ENCODE measurements at regions not wholly inside any gene's neighbourhood (a gene's known extent, or its start where the extent isn't known, plus 50 kb on each side); places are given as distances from the start of the nearest gene placed in this dataset.

DNA sequence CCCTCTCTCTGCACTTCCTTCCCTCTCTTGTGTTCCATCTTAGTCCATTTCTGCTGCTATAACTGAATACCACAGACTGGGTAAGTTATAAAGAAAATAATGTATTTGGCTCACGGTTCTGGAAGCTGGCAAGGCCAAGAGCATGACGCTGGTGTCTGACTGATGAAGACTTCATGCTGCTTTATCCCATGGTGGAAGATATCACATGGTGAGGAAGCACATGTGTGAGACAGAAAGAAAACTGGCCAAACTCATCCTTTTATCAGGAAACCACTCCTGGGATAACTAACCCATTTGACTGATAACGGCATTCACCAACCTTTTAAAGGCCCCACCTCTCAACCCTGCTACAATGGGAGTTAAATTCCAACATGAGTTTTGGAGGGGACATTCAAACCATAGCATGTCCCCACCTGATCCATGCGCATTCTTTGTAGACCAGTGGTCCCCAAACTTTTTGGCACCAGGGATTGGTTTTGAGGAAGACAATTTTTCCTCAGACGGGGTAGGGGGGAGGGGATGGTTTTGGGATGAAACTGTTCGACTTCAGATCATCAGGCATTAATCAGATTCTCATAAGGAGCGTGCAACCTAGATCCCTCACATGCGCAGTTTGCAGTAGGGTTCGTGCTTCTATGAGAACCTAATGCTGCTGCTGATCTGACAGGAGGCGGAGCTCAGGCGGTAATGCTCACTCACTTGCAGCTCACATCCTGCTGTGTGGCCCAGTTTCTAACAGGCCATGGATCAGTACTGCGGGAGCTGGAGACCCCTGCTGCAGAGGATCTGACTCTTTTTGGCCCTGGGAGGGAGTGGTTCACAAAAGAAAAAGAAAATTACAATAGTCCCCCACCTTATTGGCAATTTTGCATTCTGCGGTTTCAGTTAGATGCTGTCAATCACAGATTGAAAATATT is 61.6 kb upstream of the SMOX start:
- no peak overlapping the region for H3K4me3 ChIP-seq (ENCODE audit: low read length)
- no peak for DNase-seq (ENCODE audit: low read depth)
- TF ChIP-seq, protein P1, sequence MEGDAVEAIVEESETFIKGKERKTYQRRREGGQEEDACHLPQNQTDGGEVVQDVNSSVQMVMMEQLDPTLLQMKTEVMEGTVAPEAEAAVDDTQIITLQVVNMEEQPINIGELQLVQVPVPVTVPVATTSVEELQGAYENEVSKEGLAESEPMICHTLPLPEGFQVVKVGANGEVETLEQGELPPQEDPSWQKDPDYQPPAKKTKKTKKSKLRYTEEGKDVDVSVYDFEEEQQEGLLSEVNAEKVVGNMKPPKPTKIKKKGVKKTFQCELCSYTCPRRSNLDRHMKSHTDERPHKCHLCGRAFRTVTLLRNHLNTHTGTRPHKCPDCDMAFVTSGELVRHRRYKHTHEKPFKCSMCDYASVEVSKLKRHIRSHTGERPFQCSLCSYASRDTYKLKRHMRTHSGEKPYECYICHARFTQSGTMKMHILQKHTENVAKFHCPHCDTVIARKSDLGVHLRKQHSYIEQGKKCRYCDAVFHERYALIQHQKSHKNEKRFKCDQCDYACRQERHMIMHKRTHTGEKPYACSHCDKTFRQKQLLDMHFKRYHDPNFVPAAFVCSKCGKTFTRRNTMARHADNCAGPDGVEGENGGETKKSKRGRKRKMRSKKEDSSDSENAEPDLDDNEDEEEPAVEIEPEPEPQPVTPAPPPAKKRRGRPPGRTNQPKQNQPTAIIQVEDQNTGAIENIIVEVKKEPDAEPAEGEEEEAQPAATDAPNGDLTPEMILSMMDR (IDR thresholded peaks at IDR 0.05; ENCODE audit: insufficient read depth, low read depth, low read length, missing control alignments) = no peak

DNA sequence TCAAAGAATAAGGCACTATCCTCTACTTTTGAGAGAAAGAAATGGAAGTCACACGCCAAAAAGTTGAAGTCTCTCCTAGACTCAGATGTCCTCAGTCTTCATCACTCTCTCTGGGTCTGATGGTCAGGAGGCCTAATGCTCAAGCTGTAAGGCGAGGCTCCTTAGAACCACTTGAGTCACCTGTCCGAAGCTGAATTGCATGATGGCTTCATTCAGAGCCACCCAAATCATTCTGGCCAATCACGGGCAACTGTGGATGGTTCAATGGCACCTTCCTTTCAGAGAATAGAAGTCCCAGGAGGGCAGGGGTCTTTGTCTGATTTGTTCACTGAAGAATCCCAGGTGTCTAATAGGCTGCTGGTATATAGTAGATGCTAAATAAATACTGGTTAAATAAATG is 63.9 kb upstream of the SMOX start:
- no peak overlapping the region for H3K4me3 ChIP-seq (ENCODE audit: low read length)
- TF ChIP-seq, protein P1 (IDR thresholded peaks at IDR 0.05; ENCODE audit: insufficient read depth, low read depth, low read length, missing control alignments) = no peak
- no peak for DNase-seq (ENCODE audit: low read depth)

DNA sequence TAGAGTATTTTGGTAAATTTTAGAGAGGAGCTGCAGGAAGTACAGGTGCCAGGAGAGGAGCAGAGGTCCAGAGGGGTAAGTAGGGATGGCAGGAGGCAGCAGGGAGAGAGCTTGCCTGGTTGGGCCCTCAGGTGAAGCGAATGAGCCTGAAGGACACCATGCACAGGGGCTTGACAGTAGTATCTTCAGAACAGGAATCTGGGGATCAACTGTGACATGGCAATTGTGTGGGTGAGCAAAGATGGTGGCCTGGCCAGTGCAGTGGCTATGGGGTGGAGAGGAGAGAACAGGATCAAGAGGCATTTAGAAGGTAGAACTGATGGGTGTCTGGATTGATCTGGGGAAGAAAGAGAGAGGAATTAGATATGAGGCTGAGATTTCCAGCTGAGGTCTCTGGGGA is 64.5 kb upstream of the SMOX start:
- no peak for DNase-seq (ENCODE audit: low read depth)
- H3K4me3 ChIP-seq (ENCODE audit: low read length) = no peak overlapping the region

GRCh38 chr20:4083098-4083865 is 65.3 kb upstream of the SMOX start:
- TF ChIP-seq, protein P1 (IDR thresholded peaks at IDR 0.05; ENCODE audit: insufficient read depth, low read depth, low read length, missing control alignments) = no peak
- no peak for DNase-seq (ENCODE audit: low read depth)
- no peak overlapping the region for H3K4me3 ChIP-seq (ENCODE audit: low read length)

More for the DNA sequence above, 64.5 kb upstream of the SMOX start:
- TF ChIP-seq, protein P1 (IDR thresholded peaks at IDR 0.05; ENCODE audit: insufficient read depth, low read depth, low read length, missing control alignments) = no peak

DNA sequence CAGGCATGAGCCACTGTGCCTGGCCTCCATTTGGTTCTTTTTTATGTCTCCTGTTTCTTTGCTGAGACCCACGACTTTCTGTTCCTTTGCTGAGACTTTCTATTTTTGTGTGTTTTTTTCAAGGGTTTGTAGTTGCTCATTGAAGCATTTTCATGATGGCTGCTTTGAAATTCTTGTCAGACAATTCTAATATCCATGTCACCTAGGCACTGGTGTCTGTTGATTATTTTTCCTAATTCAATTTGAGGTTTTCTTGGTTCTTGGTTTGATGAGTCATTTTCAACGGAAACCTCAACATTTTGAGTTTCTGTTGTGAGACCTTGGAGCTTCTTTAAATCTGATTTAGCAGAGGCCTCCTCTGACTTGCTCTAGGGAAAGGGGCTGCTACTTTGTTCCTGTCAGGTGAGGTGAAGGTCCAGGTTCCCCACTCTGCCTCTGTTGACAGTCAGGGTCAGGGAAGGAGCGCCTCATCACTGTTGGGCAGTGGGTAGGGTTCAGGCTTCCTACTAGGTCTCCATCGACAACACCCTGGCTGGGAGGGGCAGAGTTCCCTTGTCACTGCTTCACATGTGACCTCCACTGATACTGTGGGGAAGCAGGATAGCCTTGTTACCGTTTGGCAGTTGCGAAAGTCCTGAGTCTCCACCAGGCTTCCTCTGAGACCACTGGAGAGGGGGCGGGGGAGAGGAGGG is 66.1 kb upstream of the SMOX start:
- no peak overlapping the region for H3K4me3 ChIP-seq (ENCODE audit: low read length)
- TF ChIP-seq, protein P1 (IDR thresholded peaks at IDR 0.05; ENCODE audit: insufficient read depth, low read depth, low read length, missing control alignments) = no peak
- no peak for DNase-seq (ENCODE audit: low read depth)

DNA sequence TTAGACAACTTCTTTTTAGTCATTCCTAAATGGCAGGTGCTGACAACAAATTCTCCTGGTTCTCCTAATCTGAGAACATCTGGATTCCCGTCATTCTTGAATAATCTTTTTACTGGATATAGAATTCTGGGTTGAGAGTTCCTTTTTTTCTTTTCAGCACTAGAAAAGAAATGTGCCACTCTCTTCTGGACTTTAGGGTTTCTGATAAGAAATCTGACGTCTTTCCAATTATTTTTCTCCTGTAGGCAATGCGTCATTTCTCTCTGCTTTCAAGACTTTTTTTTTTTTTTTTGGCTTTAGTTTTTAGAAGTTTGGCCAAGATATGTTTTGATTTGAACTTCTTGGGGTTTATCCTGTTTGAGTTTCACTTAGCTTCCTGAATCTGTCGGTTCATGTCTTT is 66.1 kb upstream of the RNF24 start:
- no peak for DNase-seq (ENCODE audit: low read depth)
- TF ChIP-seq, protein P1 (IDR thresholded peaks at IDR 0.05; ENCODE audit: insufficient read depth, low read depth, low read length, missing control alignments) = no peak
- H3K4me3 ChIP-seq (ENCODE audit: low read length) = no peak overlapping the region

Data from epithelial cell of esophagus (primary cell).